NCI-H748 treated with DMSO at 0.1 percent for 48 hours (cell line): ENCODE measurements at regions not wholly inside any gene's neighbourhood (a gene's known extent, or its start where the extent isn't known, plus 50 kb on each side); places are given as distances from the start of the nearest gene placed in this dataset.
"Not testable (repeated sequence)": the region's sequence is repeated elsewhere in the genome, so short reads cannot be mapped to it uniquely, and the experiment has no call there.

Experiments
- DNase-seq: peaks from one replicate; lab custom pipeline; 2025; lab: John Stamatoyannopoulos, UW

DNA sequence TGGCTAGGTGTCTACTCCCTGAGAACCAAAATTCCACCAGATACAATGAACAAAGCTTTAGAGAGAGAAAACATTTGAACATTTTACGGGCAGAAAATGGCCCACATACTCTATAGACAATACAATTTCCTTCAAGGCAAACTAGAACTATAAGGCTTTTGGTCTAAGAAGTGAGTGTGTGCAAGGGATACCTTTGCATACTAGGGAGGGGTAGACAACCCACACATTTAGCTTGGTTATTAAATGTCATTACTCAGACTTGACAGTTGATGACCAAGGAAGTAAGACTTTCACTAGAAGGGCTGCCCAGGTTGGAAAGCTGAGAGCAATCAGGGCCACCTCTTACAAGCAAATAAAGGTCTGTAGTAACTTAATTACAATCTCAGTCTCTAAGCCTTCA is 64.0 kb upstream of the PLEKHM1 start:
- not testable (repeated sequence) for DNase-seq

DNA sequence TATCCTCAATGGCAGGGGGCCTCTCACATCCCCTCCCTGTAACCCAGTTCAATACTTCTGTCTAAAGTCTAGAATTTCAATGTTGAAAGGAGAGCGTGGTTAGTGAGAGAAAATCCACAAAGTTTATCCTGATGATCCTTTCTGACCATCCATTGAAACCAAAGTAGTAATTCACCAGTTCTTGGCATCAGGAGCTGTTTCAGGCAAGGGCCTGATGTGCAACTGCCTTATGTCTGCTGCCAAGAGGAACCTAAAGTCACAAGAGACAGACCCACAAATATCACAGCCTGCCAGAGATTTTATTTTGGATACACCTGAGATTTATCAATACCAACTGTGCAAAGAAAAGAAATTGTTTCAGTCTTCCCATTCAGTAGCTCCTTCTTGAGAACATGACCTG is 68.3 kb upstream of the PLEKHM1 start:
- DNase-seq = not testable (repeated sequence)

- DNase-seq = not testable (repeated sequence)
These were observed 72.3 kb upstream of the PLEKHM1 start for GRCh38 chr17:45562868-45563267.

- not testable (repeated sequence) for DNase-seq
These were observed 72.8 kb upstream of the PLEKHM1 start for GRCh38 chr17:45563283-45563682.

DNA sequence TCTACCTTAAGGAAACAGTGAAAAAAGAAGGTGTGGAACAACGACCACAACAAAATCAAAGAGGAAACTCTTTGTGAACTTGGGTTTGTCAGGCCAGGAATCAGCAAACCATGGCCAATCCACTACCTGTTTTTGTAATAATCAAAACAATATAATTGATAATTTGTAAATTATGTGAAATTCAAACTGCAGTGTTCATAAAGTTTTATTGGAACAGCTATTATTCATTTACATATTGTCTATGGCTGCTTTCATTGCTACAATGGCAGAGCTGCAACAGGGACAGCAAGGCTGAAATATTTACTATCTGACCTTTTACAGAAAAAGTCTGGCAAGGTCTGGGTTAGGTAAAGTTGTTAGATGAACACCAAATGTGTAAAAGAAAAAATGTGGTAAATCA is 77.8 kb upstream of the PLEKHM1 start:
- not testable (repeated sequence) for DNase-seq

GRCh38 chr17:45573326-45573725 is 82.8 kb upstream of the PLEKHM1 start:
- not testable (repeated sequence) for DNase-seq

DNA sequence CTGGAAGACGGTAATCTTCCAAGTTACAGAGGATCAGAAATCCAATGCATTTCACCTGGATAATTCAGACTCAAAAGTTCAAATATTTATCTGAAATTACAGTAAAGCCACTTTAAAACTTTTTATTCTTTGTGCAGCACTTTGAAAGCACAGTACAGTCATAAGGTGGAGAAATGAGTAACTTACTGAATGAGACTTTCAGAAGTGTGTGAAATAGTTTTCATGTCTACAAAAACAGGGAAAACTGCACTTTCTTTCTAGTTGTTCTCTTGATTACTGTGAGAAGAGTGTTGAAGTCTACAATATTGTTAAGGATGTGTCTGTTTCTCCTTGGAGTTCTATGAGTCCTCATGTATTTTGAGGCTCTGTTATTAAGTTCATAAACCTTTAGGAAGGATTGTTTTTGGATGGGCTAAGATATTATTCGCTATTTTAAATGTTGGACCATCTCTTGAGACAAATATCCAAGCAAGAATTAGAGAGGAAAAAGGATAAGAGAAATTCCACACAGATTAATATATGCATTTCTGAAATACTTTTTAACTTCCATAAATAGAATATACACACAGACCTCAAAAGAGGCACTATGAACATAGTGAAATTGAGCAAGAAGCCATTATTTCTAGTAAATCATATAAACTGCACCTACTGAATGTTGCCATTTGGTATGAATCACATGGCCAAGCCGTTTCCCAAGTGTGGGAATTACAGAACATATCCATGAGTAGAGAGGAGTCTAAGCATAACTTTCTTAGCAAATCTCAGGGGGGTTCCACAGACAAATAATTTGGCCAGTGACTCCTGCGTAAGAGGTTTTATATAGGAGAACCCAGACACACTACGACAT is 83.6 kb upstream of the PLEKHM1 start:
- DNase-seq = no peak

DNA sequence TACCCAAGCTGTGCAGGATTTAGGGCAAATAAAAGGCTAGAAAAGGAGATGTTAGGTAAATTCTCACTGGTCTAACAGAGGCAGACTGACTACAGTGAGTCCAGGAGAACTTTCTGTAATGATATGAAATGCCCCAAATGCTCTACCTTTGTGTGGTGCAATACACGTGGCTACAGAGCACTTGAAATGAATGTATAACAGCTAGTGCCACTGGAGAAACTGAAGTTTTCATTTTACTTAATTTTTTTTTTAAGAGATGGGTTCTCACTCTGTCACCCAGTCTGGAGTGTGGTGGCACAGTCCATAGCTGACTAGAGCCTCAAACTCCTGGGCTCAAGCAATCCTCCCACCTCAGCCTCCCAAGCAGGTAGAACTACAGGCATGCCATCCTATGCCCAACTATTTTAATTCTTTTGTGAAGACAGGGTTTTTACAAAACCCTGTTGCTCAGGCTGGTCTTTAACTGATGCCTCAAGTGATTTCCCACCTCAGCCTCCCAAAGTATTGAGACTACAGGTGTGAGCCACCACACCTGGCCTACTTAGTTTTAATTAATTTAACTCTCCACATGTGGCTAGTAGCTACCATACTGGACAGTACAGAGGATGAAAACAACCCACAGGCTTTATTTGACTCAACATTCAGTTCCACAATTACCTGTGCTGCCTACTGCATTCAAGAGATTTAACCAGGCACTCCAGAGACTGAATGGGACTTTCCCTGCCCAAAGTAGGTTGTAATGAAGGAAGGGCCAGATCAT is 84.8 kb upstream of the PLEKHM1 start:
- no peak for DNase-seq

- not testable (repeated sequence) for DNase-seq
These were observed 86.2 kb upstream of the PLEKHM1 start for GRCh38 chr17:45576527-45577307.

- DNase-seq = no peak
These were observed 87.2 kb upstream of the PLEKHM1 start for GRCh38 chr17:45577571-45578279.

DNA sequence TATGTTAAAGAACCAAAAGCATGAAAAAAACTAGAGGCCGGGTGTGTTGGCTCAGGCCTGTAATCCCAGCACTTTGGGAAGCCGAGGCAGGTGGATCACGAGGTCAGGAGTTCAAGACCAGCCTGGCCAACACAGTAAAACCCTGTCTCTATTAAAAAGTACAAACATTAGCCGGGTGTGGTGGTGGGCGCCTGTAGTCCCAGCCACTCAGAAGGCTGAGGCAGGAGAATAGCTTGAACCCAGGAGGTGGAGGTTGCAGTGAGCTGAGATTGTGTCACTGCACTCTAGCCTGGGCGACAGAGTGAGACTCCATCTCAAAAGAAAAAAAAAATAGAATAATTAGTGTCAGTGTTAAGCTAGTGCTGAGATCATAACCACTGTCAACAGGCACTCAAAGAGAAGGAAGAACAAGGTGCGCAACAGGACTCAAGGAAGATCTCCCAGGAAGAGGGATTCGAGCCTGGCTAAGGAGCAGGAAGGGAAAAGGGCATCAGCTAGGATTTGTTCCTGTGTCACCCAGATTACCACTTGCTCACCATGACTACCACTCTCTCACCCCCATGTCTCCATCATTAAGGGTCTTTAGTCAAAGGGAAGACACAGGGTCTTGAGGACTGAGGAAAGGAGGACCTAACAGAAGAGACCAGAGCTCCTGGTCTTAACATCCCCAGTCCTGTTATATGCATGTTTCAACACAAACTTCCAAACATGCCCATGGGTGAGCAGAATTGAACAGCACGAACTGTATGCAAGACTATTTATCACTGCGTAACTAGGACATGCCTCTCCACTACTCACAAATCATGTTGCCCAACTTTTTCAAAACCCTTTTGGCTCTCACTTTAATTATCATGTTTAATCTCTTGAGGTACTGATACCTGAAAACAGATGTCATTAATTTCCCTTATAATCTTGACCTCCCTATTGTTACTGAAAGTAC is 88.3 kb upstream of the PLEKHM1 start:
- DNase-seq = no peak

DNA sequence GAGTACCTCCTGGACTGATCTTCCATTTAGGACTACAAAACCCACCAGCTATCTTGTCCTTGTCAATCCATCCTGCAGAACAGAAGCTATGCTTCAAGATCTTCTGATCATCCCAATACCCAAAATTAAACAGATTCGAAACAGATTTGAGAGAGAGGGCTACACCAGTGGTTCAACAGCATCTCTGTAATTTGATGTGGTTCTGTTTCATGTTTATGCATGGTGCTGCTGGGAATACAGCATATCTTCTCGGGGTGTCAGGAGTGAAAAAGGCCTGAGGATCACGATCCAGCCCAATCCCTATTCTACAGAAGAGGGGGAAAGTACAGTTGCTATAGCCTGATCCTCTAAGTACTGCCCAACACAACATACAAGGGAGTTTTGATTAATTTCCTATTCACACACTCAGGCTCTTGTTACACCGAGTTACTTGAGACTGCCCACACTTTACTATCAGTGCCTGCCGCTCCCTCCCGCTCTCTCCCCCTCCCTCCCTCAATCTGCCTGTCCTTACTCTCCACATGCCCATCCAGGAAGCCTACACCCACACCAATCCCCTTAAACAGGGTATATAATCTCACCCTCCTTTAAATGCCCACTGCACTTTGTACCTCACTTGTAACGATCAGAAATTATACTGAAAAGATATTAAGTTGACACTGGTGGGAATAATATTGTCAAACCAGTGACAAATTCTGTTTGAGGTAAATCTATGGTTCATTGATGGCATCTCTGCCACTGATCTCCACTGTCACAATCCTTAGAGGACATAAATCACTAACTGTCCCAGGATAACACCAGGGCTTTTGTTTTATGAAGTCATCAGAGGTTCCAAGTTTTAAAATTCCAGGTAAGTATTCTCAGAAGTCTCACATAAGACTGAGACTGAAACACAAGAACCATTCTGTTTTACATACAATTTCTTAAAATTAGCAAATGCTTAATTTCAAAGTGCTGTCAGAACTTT is 89.3 kb upstream of the PLEKHM1 start:
- no peak for DNase-seq

DNA sequence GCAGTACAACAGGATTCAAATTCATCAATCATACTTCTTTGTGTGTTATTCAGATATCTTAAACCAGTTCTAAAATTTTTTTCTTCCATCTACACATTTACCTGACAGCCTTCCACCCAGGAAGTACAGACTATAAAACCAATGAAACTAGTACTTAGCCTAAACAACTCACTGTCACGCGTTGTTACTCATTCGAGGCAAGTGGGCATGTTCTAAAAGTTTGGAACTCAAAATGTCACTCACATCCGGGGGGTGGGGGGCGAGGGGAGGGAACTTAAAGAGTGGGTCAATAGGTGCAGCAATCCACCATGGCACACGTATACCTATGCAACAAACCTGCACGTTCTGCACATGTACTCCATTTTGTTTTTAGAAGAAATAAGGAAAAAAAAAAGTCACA is 90.4 kb upstream of the PLEKHM1 start:
- DNase-seq = no peak

DNA sequence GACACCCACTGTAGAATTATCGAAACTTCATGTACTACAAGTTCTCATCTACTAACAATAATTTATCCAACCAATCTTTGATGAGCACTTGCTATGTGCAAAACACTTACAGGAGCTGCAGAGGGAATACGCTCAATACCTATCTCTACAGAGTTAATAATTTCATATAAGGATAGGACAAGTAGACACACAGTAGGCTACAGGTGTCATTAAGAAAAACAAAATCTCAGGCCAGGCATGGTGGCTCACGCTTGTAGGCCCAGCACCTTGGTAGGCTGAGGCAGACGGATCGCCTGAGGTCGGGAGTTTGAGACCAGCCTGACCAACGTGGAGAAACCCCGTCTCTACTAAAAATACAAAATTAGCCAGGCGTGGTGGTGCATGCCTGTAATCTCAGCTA is 91.3 kb upstream of the PLEKHM1 start:
- no peak for DNase-seq

DNA sequence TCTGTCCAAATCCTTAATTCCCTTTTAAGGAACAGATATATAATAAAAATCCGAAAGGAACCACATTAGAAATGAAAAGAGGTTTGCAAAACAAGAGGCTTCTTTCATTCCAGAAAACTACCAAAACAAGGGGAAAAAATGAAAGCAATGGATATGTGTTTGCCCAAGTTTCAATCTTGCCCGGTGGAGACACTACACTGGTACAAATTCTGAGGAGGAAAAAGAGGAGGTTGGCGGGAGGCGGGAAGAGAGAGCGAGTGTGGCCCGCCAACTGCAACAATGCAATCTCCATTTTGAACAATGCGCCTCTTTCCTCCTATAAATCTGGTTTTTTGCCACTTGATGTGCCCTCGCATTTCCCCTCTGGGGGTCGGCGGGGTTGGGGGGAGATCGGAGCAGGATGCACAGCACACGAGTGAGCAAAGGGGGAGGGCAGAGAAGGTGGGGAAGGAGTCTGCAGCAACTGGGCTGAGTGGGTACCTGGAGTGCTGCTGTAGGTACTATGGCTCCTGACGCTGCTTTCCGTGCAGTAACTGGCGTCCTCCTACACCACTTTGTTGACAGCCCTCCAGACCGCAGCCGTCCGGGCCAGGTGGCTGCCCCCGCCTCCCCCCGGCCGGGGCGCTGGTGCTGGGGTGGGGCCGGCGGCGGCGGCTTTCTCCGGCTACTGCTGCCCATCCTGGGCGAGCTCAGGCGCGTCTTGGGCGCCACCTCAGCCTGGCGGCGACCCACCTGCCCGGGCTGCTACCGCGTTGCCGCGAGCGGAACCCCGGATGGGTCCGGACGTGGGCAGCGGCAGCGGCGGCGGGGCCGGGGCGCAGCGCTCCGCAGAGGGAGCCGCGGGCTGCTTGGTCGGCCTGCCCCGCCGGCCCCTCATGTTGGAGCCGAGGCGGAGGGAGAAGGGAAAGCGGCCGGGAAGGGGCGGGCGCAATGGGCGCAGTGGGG is 93.8 kb upstream of the PLEKHM1 start:
- no peak for DNase-seq

DNA sequence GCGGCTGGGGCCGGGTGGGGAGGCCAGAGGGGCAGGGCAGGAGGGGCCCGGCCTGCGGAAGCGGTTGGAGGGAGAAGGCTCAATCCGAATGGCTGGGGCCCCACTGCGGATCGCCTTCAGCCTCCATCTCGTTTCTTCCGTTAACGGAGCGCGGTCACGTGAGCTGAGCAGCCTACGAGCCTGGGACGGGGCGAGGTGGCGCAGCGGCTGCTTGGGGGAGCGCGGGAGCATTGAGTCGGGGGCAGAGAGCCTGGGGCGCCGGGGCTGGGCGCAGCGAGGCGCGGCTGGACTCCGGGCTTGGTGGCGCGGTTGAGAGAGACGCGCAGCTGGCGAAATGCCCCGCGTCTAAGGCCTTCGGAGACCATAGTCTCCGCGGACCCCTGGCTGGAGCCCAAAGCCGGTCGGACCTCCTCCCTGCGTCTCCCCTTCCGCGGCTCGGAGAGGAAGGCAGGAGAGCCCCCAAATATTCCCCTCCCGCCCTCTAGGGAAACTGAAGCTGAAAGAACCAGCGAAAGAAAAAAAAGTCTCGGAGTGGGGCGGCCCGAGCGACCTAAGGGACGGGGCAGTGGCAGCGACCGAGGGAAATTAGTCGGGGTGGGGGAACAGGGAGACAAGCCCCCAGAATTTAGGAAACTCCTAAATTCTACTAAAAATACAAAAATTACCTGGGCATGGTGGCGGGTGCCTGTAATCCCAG is 94.7 kb upstream of the PLEKHM1 start:
- not testable (repeated sequence) for DNase-seq

DNA sequence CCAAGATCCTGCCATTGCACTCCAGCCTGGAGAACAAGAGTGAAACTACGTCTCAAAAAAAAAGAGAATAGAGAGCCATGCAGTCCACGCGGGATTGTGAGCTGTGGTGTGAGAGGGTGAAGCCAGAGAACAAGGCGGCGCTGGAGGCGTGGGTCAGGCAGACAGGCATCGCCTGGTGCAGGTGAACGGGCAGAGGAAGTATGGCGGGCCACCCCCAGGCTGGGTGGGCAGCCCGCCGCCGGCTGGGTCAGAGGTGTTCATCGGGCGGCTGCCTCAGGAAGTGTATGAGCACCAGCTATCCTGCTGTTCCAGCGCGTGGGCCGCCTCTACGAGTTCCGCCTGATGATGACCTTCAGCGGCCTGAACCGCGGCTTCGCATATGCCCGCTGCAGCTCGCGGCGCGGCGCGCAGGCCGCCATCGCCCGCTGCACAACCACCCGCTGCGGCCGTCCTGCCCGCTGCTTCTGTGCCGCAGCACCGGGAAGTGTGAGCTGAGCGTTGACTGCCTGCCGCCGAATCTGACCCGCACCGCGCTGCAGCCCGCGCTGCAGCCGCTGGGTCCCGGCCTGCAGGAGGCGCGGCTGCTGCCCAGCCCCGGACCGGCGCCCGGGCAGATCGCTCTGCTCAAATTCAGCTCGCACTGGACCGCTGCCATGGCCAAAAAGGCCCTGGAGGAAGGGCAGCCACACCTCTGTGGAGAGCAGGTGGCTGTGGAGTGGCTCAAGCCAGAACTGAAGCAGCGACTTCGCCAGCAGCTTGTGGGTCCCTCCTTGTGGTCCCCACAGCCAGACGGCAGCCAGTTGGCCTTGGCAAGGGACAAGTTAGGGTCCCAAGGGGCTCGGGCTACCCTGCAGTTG is 95.5 kb upstream of the PLEKHM1 start:
- DNase-seq = not testable (repeated sequence)
